ENCODE measurements at regions not wholly inside any gene's neighbourhood (a gene's known extent, or its start where the extent isn't known, plus 50 kb on each side); places are given as distances from the start of the nearest gene placed in this dataset.

DNA sequence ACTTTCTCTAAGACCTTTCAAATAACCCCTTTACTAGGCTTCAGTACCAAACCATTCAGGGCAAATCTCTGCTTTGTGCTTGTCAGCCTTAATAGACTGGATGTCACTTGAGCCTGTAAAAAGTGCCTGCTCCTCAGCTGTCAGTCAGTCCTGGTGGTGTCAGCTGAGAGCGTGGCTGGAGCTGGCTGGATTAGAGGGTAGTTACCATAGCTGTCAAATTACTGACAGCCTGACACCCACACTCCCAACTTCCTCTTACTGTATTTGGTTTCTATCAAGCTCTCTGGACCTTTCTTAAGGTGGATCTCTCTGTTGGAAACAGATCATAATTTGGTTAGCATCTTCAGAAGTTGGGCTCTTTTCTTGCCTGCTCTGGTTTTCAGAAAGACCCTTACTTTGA is 371.4 kb upstream of the ATP5MC3 start:
- DNase-seq, result no peak

DNA sequence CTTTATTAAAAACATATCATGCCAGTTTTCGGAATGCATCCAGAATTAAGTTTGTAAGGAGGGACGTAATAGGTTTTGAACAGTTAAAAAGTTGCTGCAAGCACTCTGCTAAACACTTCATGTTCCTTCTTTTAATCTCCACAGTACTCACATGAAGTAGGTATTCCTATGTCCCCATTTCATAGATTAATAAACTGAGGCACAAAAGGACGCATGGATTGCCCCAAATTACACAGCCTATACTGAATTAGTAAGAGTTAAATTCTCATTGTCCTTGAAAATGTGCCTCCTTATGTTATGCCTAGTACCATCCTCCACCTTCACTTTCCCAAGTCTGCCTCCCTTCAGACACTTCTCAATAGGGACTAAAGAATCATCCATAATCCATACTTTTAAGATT is 358.9 kb upstream of the ATP5MC3 start:
- DNase-seq, result no peak

DNA sequence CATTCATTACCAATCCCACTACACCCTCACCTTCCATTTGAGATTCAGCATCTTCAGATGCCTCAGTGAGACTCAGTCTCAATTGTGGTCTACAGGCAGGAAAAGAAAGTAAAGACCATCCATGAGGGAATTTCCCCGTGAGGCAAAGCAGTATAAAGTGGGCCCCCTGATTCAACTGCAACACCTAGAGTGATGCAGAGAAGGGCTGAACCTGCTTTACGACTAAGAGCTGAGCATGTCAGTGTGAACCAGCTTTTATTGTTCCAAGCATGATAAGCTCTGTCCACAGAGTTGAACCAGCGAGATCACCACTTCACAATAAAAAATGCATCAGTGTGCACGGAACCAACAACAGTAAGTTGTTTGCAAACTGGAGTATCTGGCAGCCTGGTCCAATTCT is 357.6 kb upstream of the ATP5MC3 start:
- DNase-seq, result no peak

DNA sequence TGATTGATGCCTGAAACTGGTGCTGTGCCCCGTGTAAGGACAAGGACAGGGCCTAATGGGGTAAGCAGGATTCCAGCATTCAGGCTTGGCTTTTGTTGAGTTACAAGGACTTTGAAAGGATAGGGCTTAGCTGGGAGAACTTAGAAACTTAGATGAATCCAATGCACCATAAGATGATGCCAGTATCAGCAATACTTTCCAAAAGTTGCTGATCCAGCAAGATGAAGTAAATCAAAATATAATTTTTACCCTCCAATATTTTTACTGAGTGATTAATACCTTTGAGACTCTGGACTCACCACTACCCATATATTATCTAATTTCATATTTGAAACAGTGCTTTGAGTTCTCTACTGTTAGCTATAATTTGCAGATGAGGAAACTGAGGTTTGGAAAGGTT is 354.5 kb upstream of the ATP5MC3 start:
- DNase-seq, result no peak

DNA sequence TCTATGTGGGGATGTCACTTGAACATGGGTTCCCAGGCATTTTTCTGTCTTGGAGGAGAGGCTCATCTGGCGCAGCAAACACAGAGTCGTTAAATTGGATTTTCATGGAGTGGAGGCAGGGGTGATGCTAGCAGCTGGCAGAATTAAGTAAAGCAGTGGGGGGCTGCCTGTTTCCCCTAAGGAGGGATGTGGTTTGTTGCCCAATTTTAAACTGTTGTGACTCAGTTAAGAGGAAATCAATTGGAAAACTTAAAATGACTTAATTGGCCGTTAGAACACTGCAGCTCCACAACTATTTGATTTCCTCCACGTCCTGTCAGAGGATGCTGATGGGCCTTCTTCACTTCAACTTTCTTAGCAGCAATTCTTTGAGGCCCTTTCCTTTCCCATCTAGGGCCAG is 354.1 kb upstream of the ATP5MC3 start:
- no peak for DNase-seq

DNA sequence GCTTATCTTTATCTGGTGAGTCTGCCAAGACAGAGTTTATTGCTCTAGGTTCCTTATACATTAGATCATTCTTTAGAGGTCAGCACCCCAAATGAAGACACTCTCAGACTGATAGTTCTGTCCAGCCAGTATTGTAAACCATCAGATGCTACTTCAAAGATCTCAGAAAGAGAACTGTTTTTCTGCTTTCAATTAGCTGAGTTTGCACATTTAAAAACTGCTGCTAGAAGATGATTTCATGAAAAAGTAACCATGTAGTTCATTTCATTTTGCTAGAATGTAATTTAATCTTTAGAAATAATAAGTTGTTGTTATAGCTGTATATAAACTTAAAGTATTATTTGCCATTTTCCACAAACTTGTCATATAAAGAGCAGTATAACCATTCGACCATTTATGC is 344.5 kb upstream of the ATP5MC3 start:
- no peak for DNase-seq

DNA sequence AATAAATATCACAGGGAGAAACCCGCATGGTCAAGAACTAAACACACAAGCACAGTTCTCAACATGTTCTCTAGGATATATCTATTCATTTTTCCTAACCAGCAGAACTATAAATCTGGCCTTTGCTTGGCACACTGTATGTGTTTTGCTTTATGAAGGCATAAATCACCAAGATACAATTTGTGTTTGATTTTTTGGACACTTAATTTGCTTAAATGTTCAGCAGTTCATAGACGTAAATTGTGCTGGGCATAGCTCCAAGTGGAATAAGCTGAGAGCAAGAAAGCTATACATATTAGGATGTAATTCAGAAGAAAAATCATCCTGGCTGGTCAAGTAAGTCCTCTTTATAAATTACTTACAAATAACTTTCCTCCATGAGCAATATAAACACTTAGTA is 341.5 kb upstream of the ATP5MC3 start:
- DNase-seq, result no peak

DNA sequence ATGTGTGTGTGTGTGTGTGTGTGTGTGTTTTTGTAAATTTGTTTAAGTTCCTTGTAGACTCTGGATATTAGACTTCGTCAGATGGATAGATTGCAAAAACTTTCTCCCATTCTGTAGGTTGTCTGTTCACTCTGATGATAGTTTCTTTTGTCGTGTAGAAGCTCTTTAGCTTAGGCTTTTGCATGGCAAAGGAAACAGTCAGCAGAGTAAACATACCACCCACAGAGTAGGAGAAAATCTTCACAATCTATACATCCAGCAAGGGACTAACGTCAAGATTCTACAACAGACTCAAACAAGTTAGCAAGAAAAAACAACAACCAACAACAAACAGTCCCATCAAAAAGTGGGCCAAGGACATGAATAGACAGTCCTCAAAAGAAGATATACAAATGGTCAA is 336.7 kb upstream of the ATP5MC3 start:
- no peak for DNase-seq

DNA sequence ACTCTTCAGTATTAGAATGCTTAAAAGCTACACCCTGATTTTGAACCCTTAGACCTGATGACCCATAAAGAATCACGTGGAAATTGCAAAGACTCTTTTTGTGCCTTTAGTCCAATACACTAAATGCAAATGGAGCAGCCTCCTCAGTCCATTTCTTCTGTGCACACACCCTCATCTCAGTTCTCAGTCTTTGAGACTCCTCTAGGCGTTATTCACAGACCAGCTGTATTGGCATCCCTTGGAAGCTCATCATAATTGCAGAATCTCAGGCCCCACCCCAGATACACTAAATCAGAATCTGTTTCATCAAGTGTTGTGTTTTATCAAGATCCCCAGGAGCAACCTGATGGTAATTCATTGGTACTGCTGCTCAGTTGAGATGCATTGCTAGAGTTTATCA is 335.0 kb upstream of the ATP5MC3 start:
- DNase-seq, result no peak

DNA sequence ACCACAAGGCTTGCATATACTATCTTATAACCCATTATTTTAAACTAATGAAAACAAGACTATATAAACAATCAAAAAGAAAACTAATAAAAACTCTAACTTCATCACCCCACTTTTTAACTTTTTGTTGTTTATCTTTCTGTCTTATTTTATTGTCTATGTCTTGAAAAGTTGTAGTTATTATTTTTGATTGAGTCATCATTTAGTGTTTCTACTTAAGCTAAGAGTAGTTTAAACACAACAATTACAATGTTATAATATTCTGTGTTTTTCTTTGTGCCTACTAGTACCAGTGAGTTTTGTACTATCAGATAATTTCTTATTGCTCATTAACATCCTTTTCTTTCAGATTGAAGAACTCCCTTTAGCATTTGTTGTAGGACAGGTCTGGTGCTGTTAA is 318.7 kb upstream of the ATP5MC3 start:
- DNase-seq, result no peak

DNA sequence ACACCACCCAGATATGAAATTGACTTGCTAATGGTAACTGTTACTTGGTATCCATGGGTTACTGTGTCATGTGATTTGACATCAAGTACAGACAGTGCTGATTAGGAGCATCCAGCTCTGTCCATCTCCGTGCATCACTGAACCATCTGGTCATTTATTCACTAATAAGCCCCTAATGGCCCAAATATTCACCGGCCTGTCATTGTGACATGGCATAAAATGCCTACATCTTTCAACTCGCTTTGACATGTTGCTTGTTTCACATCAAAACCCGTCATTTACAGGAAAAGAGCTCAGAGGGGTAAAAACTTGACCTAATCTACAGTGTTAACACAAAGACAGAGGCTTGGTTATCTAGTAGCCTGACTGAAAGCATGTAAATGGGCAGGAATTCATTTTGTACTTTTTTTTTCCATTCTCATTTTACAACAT is 308.9 kb upstream of the ATP5MC3 start:
- DNase-seq, result no peak

DNA sequence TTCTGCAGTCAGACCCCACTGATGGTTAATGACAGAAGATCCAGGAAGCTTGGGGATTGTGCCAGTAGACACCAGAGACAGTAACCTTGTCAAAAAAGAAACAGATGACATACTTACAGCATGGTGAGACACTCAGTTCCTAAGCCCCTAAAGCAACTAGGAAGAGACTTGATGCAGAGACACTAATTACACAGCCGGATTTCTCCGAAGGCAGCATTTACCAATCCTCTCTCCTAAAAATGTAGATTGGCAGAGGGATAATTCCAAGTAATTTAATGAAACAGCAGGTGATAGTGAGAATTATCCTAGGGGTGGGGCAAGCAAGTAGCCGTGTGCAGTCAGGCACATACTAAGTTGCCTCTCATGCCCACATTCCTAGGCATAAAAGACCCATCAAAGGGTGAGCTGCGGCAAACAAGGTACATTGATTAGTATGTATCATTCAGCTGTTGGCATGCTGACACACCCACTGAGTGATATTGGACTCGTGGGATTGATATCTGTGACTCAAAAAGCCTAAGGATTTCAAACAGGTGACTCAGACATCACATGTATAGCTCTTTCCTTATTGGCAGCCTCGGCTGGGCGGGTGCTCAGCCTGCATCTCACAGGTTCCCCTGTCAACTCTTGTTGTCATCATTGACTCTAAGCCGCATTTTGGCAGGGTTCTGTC is 296.7 kb upstream of the ATP5MC3 start:
- DNase-seq, result no peak

DNA sequence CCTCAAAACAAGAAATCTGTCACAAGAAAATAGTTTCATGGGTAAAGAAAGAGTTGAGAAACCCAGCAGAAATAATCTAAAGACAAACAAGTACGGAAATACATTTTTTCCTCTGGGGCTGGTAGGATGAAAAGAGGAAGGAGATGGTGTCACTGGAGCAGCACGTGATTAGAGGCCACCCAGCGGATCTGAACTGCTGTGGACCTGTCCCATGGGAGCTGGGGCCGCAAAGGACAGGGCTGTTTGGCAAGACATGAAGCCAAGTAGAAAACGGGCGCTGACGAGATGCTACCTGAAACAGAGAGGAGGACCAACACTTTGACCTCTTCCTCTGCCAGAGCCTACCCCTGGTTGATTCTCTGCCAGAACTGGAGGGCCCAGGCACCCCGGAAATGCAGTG is 295.4 kb upstream of the ATP5MC3 start:
- DNase-seq, result no peak

DNA sequence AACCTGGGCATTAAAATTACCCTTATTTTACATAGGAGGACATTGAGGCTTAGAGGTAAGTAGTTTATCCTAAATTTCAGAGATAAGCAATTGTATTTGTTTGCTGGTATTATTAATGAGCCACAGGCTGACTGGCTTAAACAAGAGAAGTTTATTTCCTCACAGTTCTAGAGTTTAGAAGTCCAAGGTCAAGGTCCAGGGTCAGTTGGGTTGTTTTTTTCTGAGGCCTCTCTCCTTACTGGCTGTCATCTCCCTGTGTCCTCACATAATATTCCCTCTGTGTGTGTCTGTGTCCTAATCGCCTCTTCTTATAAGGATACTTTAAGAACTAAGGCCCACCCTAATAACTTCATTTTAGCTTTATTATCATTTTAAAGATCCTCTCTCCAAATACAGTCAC is 294.9 kb upstream of the ATP5MC3 start:
- DNase-seq, result no peak

DNA sequence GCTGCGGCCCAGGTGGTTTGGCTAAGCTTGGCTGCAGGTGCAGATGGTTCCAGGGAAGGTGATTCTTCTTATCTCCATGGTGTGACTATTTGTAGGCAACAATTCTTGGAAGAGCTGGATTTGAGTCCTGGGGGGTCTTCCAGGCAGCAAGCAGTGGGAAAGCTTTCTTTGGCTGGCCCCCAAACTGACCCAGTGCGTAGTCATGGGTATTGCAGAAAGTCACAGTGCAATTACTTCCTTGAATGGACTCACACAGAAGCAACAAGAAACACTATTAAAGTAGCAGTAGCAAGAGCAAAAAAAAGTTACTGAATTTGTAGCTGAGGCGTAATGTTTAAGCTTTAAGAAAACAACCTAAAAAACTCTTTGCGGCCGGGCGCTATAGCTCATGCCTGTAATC is 293.6 kb upstream of the ATP5MC3 start:
- DNase-seq, result no peak

DNA sequence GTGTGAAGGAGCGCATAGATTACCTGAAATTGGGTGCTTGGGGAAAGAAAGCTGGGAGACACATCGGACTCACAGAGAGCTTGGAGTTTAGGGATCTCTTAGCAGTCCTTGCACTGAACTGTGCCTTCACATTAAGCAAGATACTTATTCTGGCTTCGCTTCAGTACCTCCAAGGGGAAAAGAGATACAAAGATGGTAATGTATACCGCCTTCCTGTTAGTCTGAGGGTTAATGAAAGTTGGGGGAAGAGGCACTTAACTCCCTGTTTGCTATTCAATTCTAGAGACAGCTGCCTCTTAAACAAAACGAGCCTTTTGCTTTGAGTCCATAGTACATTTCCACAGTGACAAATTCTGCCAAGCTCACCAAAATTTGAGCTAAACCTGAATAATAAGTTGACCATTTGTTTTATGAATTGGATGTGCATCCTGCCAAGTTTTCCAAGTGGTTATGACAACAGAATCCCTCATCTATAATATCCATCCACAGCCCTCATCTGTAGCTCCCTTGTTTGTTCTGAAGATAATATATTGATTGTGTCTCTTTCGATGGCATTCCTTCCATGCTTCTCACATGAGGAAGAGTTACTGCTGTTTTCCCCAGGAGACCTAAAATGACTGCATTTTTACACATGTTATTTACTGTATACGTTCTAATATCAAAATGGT is 287.1 kb upstream of the ATP5MC3 start:
- no peak for DNase-seq

DNA sequence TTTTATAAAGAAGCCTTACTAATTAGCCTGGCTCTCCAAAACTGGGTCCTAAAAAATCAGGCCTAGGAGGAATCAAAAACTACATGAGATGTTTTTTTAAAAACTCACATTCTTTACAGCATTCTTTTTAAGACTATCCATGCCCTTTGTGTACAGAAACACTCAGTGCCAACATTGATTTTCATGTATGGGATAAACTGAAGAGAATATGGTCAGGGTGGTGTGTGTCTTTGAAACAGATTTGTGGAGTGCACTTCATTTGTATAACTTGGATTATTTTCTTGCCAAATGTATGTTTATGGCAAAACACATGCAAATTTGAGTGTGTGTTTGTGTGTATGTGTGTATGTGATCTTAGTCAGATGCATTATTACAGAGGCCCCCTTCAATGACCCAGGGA is 283.6 kb upstream of the ATP5MC3 start:
- no peak for DNase-seq

DNA sequence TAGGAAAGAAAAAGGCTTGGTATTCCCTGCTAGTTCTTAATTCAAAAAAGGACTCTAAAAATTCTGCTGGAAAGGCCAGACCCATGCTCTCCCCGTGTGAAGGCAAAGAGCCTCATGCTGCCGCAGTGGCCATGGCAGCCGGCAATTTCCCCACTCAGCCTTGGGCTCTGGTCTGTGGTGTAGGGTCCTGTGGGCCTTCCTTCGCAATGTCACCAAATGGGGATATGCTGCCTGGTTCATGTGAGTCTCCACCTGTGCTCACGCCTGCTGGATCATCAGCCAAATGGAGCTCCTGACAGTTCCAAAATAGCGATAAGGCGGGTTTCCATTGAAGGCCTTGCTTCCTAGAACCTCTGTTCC is 282.8 kb upstream of the ATP5MC3 start:
- DNase-seq, result no peak

DNA sequence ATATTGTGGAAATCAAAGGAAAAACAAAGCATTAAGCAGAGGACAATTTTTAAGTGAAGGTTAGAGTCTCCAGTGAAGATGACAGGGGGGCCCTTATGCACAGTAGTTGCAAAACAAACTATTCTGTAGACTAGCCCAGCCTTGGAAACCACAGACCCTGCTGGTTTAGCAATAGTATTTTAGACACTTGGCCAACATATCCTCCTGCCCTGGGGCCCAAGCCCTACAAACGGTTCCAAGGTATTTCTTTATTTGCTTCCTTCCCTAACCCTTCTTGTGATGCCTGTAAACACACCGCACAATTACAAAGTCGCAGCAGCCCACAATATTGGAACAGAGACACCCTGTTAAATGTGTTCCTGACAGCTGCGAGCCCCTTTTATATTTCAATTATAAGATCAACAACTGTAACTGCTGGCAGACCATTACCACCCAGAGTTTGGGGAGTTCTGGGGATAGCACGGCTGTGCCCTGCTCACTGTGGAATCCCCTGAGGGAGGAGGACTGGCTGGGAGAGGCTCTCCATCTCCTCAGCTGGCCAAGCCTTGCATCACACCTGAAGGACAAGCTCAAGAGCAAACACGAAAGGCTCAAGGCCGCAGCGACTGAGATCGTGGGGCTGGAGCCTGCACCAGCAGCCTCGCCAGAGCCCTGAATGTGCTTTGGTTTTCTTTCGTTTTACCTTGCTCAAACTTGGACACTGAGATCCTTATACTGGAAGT is 282.2 kb upstream of the ATP5MC3 start:
- DNase-seq, result no peak

DNA sequence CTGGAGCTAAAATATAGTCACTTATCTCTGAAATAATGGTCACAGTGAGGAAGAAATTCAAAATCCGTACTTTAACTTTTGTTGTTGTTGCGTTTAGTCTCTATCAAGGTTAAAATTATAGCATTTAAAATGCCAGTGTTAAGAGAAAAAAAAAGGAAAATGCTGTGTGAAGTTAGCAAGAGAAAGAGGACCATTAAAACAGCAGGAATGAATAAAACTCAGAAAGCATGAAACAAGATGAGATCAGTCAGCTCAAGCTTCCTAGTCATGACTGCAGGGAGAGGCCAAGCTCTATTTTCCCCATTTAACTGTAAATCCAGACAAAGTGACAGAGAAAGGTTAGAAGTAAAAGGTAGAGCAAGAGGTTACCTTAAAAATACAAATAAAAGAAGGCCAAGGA is 281.7 kb upstream of the ATP5MC3 start:
- no peak for DNase-seq

DNA sequence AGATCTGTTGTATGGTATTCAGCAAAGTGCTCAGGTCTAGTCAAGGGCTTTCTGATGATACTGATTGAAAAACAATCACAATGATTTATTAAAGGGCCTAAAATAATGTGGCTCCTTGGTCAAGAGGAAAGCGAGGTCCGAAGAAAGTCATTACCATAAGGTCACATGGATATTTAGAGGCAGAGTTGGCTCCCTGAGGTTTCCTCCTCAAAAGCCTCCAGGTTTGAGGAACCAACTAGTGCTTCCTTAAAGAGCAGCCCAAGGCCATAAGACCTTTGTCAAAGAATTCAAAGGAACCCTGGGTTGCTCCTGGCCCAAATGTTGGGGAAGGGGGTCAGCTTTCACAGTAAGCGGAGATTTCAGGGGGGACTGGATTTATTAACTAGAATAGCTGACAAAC is 280.7 kb upstream of the ATP5MC3 start:
- no peak for DNase-seq

DNA sequence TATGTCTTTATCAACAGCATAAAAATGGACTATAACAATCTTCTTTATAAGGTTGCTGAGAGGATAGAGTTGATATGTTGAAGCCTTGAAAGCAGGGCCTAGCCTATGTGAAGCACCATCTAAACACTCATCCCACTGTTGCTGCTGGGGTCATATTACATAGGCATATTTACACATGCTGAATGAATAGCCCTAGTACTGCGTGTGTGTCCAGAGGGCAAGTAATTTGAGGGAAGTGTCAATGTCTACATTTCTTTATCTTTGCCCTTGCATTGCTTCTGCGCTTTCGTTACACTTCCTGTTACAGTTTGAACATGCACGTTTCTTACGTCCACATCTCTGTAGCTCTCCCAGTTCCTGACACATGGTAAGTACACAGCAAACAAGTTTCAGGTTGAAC is 280.3 kb upstream of the ATP5MC3 start:
- no peak for DNase-seq

DNA sequence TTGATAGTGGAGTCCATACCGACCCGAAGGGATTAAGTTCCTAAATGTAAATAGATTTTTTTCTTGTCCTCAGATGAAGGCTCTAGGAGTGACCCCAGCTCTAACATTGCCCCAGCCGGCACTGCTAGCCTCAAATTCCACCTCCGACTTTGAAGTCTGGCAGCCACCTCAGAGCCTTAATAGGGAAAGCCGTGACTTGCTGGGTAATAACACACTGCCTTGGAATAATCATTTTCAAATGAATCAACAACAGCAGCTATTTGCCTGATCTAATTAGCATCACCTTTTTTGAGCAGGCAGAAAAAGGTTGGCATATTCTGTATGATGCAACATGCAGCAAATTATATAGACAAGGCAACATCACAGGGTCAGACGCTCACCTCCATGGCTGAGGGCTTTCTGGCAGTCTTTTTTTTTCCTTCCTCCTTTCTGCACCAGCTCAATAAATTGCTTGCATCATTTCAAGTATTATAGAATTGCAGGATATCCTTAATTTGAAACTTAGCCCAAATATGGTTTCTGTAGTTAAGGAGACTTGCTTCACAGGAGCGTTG is 276.5 kb upstream of the ATP5MC3 start:
- DNase-seq, result no peak

DNA sequence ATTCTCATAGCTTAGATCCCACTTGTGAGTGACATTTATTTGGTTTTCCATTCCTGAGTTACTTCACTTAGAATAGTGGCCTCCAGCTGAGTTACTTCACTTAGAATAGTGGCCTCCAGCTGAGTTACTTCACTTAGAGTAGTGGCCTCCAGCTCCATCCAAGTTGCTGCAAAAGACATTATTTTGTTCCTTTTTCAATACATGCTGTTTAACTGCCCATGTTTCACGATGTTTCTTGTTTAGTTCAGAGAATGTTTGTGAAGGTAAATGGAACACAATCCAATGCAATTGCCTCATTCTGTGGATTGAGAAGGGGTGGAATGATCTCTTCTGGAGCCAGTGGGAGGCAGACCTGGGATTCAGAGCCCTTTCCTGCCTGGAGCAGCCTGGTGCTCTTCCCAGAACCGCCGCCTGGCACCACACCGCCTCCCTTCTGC is 273.5 kb upstream of the ATP5MC3 start:
- no peak for DNase-seq
